Endothelial cell of umbilical vein (primary cell): ENCODE measurements at regions not wholly inside any gene's neighbourhood (a gene's known extent, or its start where the extent isn't known, plus 50 kb on each side); places are given as distances from the start of the nearest gene placed in this dataset.
"Not testable (repeated sequence)": the region's sequence is repeated elsewhere in the genome, so short reads cannot be mapped to it uniquely, and the experiment has no call there.

Experiments used
- BruUV-seq: library from RNA; stranded (reverse); fragments of 400-500 nt; replicated peaks from 2 replicates; lab custom pipeline; 2021; lab: Mats Ljungman, UMichigan
- CTCF ChIA-PET: fragments of 300-600, 350-600 bp; sonication (Branson Sonifier 250); formaldehyde crosslinking; loops from one replicate; lab custom pipeline; 2021; ENCODE audit warnings: antibody characterized with exemption, inconsistent platforms; lab: Charles Lee
- POLR2A ChIA-PET: fragments of 300-600, 350-600 bp; sonication (Branson Sonifier 250); formaldehyde crosslinking; loops from one replicate; lab custom pipeline; 2021; ENCODE audit warnings: antibody characterized with exemption, inconsistent platforms; lab: Charles Lee
- DNase-seq: peaks from one replicate; pipeline ENCODE4 v3.0.0-alpha.2; 2011; ENCODE audit warnings: low read depth, low spot score
- FAIRE-seq: peaks from 2 replicates; lab custom pipeline; 2011; peaks lifted over from hg19 to GRCh38; lab: Jason Lieb, UNC
- H2AFZ ChIP-seq: 2 replicates; pipeline ENCODE4 v1.6.0; 2012; ENCODE audit warnings: low read depth, low read length, control low read depth, inconsistent platforms
- H3K27ac ChIP-seq: 2 replicates; pipeline ENCODE4 v1.5.1; 2011; ENCODE audit warnings: low read depth, mild to moderate bottlenecking, control low read depth, low read length, moderate library complexity; ENCODE audit not compliant: insufficient read depth
- H3K27me3 ChIP-seq, 2 experiments: 2 replicates each; pipeline versions ENCODE4 v1.6.0 to v1.6.1; 2011; ENCODE audit warnings: low read length in 2 of 2, mixed read lengths in 1 of 2; ENCODE audit not compliant: control insufficient read depth in 2 of 2, insufficient read depth in 2 of 2
- H3K36me3 ChIP-seq, 2 experiments: 2 replicates in 1 of 2; 3 replicates in 1 of 2; pipeline ENCODE4 v1.5.1; 2011; ENCODE audit warnings: low read length in 2 of 2, mild to moderate bottlenecking in 1 of 2, moderate library complexity in 1 of 2; ENCODE audit not compliant: control insufficient read depth in 2 of 2, insufficient read depth in 2 of 2; ENCODE audit errors: extremely low read depth in 1 of 2
- H3K4me1 ChIP-seq: 3 replicates; pipeline ENCODE4 v1.5.1; 2011; ENCODE audit warnings: mild to moderate bottlenecking, low read length; ENCODE audit not compliant: control insufficient read depth, insufficient read depth; ENCODE audit errors: extremely low read depth
- H3K4me2 ChIP-seq: 2 replicates; pipeline ENCODE4 v1.6.1; 2011; ENCODE audit warnings: low read length, control low read depth, mixed read lengths; ENCODE audit not compliant: insufficient read depth
- H3K4me3 ChIP-seq, 3 experiments: fragments of 200-600 bp in 1 of 3; sonication (generic), shearing (Covaris generic) in 1 of 3; replicated peaks in 1 of 3; 2 replicates each; pipeline ENCODE4 v1.5.1; 2011 to 2016; ENCODE audit warnings: control low read depth in 3 of 3, low read length in 3 of 3, mild to moderate bottlenecking in 2 of 3, inconsistent platforms in 1 of 3, low read depth in 1 of 3, moderate library complexity in 1 of 3; ENCODE audit not compliant: insufficient read depth in 1 of 3
- H3K79me2 ChIP-seq: 2 replicates; pipeline ENCODE4 v1.6.0; 2012; ENCODE audit warnings: low read length, inconsistent platforms; ENCODE audit not compliant: control insufficient read depth, insufficient read depth
- H3K9ac ChIP-seq: replicated peaks from 2 replicates; pipeline ENCODE3; 2011; ENCODE audit warnings: low read length, control low read depth; ENCODE audit not compliant: insufficient read depth; ENCODE audit errors: extremely low read depth
- H3K9me1 ChIP-seq: replicated peaks from 3 replicates; pipeline ENCODE4 v1.6.0; 2011; ENCODE audit warnings: mild to moderate bottlenecking, low read length; ENCODE audit not compliant: control insufficient read depth, insufficient read depth; ENCODE audit errors: extremely low read depth
- H3K9me3 ChIP-seq: replicated peaks from 2 replicates; pipeline ENCODE4 v1.5.1; 2012; ENCODE audit warnings: low read length, inconsistent platforms; ENCODE audit not compliant: control insufficient read depth, insufficient read depth
- H4K20me1 ChIP-seq: replicated peaks from 2 replicates; pipeline ENCODE3; 2011; ENCODE audit warnings: mild to moderate bottlenecking, low read length; ENCODE audit not compliant: control insufficient read depth, insufficient read depth; ENCODE audit errors: extremely low read depth
- EZH2 ChIP-seq: IDR thresholded peaks from 2 replicates; pipeline ENCODE4 v1.6.1; 2012; ENCODE audit warnings: borderline replicate concordance, low read depth, mild to moderate bottlenecking, moderate library complexity, low read length, inconsistent platforms; ENCODE audit not compliant: severe bottlenecking
- FOS ChIP-seq: IDR thresholded peaks from 2 replicates; pipeline ENCODE4 v1.6.1; 2011; ENCODE audit warnings: mild to moderate bottlenecking, low read length, moderate library complexity, borderline replicate concordance; ENCODE audit not compliant: insufficient read depth
- GATA2 ChIP-seq: IDR thresholded peaks from 2 replicates; pipeline ENCODE4 v1.7.0; 2011; ENCODE audit warnings: low read depth, mild to moderate bottlenecking, moderate library complexity, mixed read lengths, low read length; ENCODE audit not compliant: insufficient read length, insufficient read depth
- JUN ChIP-seq: IDR thresholded peaks from 2 replicates; pipeline ENCODE4 v1.6.1; 2011; ENCODE audit warnings: borderline replicate concordance, low read depth; ENCODE audit not compliant: insufficient read length, insufficient read depth
- MYC ChIP-seq: IDR thresholded peaks from one replicate; pipeline ENCODE4 v1.6.1; 2011; ENCODE audit warnings: mild to moderate bottlenecking, low read depth, low read length
- POLR2A ChIP-seq: IDR thresholded peaks from 2 replicates; pipeline ENCODE4 v1.6.1; 2012; ENCODE audit warnings: low read depth, mild to moderate bottlenecking, control low read depth, low read length
- POLR2AphosphoS5 ChIP-seq: IDR thresholded peaks from 2 replicates; pipeline ENCODE4 v1.6.1; 2012; ENCODE audit warnings: low read depth, mild to moderate bottlenecking, control low read depth, low read length, moderate library complexity; ENCODE audit not compliant: insufficient read depth
- dilution Hi-C: fragments of 300-500 bp; cut with MboI; formaldehyde crosslinking; loops from one replicate; pipeline ENCODE4 v1.15.0; 2019; ENCODE audit warnings: low sequenced_read_pairs; ENCODE audit not compliant: extremely low pct_ligation_motif_present
- intact Hi-C: fragments of 100-400 bp; cut with micrococcal nuclease; formaldehyde crosslinking; loops from one replicate; pipeline ENCODE4 v1.10.0; 2022
- TF ChIP-seq, protein P1 (sequence below), 2 donors: IDR thresholded peaks; 1 replicate in 1 of 2; 2 replicates in 1 of 2; pipeline ENCODE4 v1.5.1; 2011; ENCODE audit warnings: low read length in 2 of 2, mild to moderate bottlenecking in 2 of 2, moderate library complexity in 2 of 2, control low read depth in 1 of 2, inconsistent platforms in 1 of 2, low read depth in 1 of 2; ENCODE audit not compliant: insufficient read depth in 1 of 2; ENCODE audit errors: extremely low read depth in 1 of 2
- TF ChIP-seq, protein P2 (sequence below): IDR thresholded peaks from 2 replicates; pipeline ENCODE4 v1.6.1; 2011; ENCODE audit not compliant: insufficient read depth, insufficient read length

DNA sequence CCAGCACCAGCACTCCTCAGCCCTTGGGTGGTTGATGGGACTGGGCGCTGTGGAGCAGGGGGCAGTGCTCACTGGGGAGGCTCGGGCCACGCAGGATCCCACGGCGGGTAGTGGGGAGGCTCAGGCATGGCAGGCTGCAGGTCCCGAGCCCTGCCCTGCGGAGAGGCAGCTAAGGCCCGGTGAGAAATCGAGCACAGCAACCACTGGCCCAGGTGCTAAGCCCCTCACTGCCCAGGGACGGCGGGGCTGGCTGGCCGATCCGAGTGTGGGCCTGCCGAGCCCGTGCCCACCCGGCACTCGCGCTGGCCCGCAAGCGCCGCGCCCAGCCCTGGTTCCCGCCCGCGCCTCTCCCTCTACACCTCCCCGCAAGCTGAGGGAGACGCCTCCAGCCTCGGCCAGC, 56.0 kb upstream of the ZNF195 start:
- Histone ChIP-seq H3K4me1 (no peaks in the 10 kb centered on the region), H3K27me3 (no peaks in the 10 kb centered on the region), H4K20me1 (no peaks in the 10 kb centered on the region), H3K9ac (no peak overlapping the region), H3K9me3 (no peaks in the 10 kb centered on the region), H3K27ac (no peak overlapping the region), H3K4me2 (no peak overlapping the region), H3K36me3 (no peaks in the 10 kb centered on the region), H3K9me1 (no peaks in the 10 kb centered on the region), H3K79me2 (no peaks in the 10 kb centered on the region), H3K4me3 (no peak overlapping the region), H2AFZ (no peak overlapping the region)
- CTCF ChIA-PET: no interaction called here
- POLR2A ChIA-PET: no interaction called here
- intact Hi-C loops: no loop called here
- no peak for TF ChIP-seq GATA2
- TF ChIP-seq JUN: no peak
- TF ChIP-seq, protein P1, sequence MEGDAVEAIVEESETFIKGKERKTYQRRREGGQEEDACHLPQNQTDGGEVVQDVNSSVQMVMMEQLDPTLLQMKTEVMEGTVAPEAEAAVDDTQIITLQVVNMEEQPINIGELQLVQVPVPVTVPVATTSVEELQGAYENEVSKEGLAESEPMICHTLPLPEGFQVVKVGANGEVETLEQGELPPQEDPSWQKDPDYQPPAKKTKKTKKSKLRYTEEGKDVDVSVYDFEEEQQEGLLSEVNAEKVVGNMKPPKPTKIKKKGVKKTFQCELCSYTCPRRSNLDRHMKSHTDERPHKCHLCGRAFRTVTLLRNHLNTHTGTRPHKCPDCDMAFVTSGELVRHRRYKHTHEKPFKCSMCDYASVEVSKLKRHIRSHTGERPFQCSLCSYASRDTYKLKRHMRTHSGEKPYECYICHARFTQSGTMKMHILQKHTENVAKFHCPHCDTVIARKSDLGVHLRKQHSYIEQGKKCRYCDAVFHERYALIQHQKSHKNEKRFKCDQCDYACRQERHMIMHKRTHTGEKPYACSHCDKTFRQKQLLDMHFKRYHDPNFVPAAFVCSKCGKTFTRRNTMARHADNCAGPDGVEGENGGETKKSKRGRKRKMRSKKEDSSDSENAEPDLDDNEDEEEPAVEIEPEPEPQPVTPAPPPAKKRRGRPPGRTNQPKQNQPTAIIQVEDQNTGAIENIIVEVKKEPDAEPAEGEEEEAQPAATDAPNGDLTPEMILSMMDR (IDR thresholded peaks at IDR 0.05; ENCODE audit: extremely low read depth in 1 of 2, insufficient read depth in 1 of 2, low read depth in 1 of 2, low read length in 2 of 2): no peak
- no peak for TF ChIP-seq POLR2AphosphoS5
- TF ChIP-seq FOS: no peak
- TF ChIP-seq EZH2: no peak
- TF ChIP-seq, protein P2, sequence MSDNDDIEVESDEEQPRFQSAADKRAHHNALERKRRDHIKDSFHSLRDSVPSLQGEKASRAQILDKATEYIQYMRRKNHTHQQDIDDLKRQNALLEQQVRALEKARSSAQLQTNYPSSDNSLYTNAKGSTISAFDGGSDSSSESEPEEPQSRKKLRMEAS: no peak
- TF ChIP-seq MYC: no peak
- TF ChIP-seq POLR2A: no peak
- dilution Hi-C loops: no loop called here
- BruUV-seq: no TSS peak
- DNase-seq (no peak), FAIRE-seq (no peak)

DNA sequence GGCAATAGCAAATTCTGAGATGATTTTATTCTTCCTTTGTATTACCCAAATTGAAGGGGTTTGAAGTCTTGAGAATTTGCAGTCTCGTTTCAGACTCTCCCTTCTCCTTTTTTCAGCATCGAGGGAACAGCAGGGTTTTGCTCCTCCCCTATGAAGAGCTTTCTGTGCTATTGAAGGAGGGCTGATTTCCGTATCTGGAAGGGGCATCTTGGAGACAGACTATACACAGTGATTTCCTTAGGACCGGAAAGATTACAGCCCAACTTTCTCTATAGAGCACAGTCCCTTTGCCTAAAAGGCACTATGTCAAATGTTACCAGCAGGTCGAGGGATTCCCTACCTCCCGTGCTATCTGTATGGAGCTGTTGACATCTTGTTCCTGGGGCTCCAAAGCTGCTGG, 50.2 kb upstream of the ZNF195 start:
- dilution Hi-C loops, intact Hi-C loops, H3K9me1 ChIP-seq, H3K4me1 ChIP-seq, H3K4me3 ChIP-seq, DNase-seq, H4K20me1 ChIP-seq, H3K27ac ChIP-seq, H3K27me3 ChIP-seq, H3K9ac ChIP-seq, H3K9me3 ChIP-seq, H3K4me2 ChIP-seq, H3K36me3 ChIP-seq, FAIRE-seq, H2AFZ ChIP-seq, BruUV-seq, POLR2A ChIA-PET, CTCF ChIA-PET, H3K79me2 ChIP-seq: not testable (repeated sequence)
